Mesendoderm (in vitro differentiated cells): ENCODE measurements at regions not wholly inside any gene's neighbourhood (a gene's known extent, or its start where the extent isn't known, plus 50 kb on each side); places are given as distances from the start of the nearest gene placed in this dataset.
"Not testable (repeated sequence)": the region's sequence is repeated elsewhere in the genome, so short reads cannot be mapped to it uniquely, and the experiment has no call there.

Experiments used
- DNase-seq: peaks from one replicate; pipeline ENCODE4 v3.0.0; 2013
- H2AK5ac ChIP-seq: 2 replicates; pipeline ENCODE4 v1.6.1; 2013; ENCODE audit warnings: low read length, inconsistent platforms
- H2BK120ac ChIP-seq: 2 replicates; pipeline ENCODE4 v1.6.1; 2013; ENCODE audit warnings: low read depth, mild to moderate bottlenecking, low read length, moderate library complexity, mixed read lengths
- H2BK15ac ChIP-seq: replicated peaks from 2 replicates; pipeline ENCODE4 v1.6.1; 2013; ENCODE audit warnings: low read depth, mild to moderate bottlenecking, moderate library complexity
- H2BK5ac ChIP-seq: 2 replicates; pipeline ENCODE4 v1.6.1; 2013; ENCODE audit warnings: low read length, inconsistent platforms
- H3K18ac ChIP-seq: 2 replicates; pipeline ENCODE4 v1.6.1; 2013; ENCODE audit warnings: mild to moderate bottlenecking, low read length, mixed read lengths
- H3K23ac ChIP-seq: one replicate; pipeline ENCODE4 v1.6.1; 2013; ENCODE audit warnings: low read length
- H3K27ac ChIP-seq: 2 replicates; pipeline ENCODE4 v1.5.1; 2013; ENCODE audit warnings: low read depth, mild to moderate bottlenecking, inconsistent platforms, low read length, moderate library complexity
- H3K27me3 ChIP-seq: 2 replicates; pipeline ENCODE4 v1.6.1; 2013; ENCODE audit warnings: low read length, control low read depth, mild to moderate bottlenecking, inconsistent platforms; ENCODE audit not compliant: insufficient read depth, poor library complexity
- H3K36me3 ChIP-seq: 2 replicates; pipeline ENCODE4 v1.6.1; 2013; ENCODE audit warnings: low read length, inconsistent platforms; ENCODE audit not compliant: control insufficient read depth, insufficient read depth
- H3K4ac ChIP-seq: one replicate; pipeline ENCODE4 v1.6.1; 2013; ENCODE audit warnings: low read depth, mild to moderate bottlenecking, low read length, moderate library complexity
- H3K4me1 ChIP-seq: 2 replicates; pipeline ENCODE4 v1.6.1; 2013; ENCODE audit warnings: low read depth, low read length, inconsistent platforms; ENCODE audit not compliant: control insufficient read depth
- H3K4me2 ChIP-seq: 2 replicates; pipeline ENCODE4 v1.6.1; 2013; ENCODE audit warnings: low read length
- H3K4me3 ChIP-seq: 2 replicates; pipeline ENCODE4 v1.5.1; 2013; ENCODE audit warnings: mild to moderate bottlenecking, low read length
- H3K56ac ChIP-seq: one replicate; pipeline ENCODE4 v1.6.1; 2013; ENCODE audit warnings: low read length
- H3K79me1 ChIP-seq: 2 replicates; pipeline ENCODE4 v1.6.1; 2013; ENCODE audit warnings: low read length, inconsistent platforms
- H3K79me2 ChIP-seq: 2 replicates; pipeline ENCODE4 v1.6.1; 2013; ENCODE audit warnings: mild to moderate bottlenecking, low read length; ENCODE audit not compliant: control insufficient read depth, insufficient read depth
- H3K9ac ChIP-seq: 2 replicates; pipeline ENCODE4 v1.6.1; 2013; ENCODE audit warnings: low read length, inconsistent platforms
- H4K5ac ChIP-seq: one replicate; pipeline ENCODE4 v1.6.1; 2013; ENCODE audit warnings: low read length
- H4K8ac ChIP-seq: one replicate; pipeline ENCODE4 v1.6.1; 2013; ENCODE audit warnings: low read depth, mild to moderate bottlenecking, control low read depth, low read length, moderate library complexity
- WGBS: extraction: QIAGEN DNeasy Blood & Tissue Kit; methylation state at CpG from one replicate; pipeline ENCODE4 v1.1.7; 2013; ENCODE audit warnings: low lambda C conversion rate, missing lambda C conversion rate; ENCODE audit not compliant: insufficient coverage; ENCODE audit errors: extremely low coverage; 5-methylcytosine and 5-hydroxymethylcytosine counted together

GRCh38 chr10:21385536-21385935, 139.9 kb downstream of the SKIDA1 start:
- no peak for DNase-seq
- no peak overlapping the region for H3K9ac ChIP-seq

GRCh38 chr10:21379143-21379542, 146.3 kb downstream of the SKIDA1 start:
- Histone ChIP-seq H3K23ac (no peak overlapping the region), H3K36me3 (no peaks in the 10 kb centered on the region), H4K5ac (no peak overlapping the region), H3K27ac (no peak overlapping the region), H4K8ac (no peak overlapping the region), H2BK15ac (no peak overlapping the region), H3K4me2 (no peak overlapping the region), H3K9ac (no peak overlapping the region), H3K18ac (no peak overlapping the region), H3K79me1 (no peaks in the 10 kb centered on the region), H2AK5ac (no peak overlapping the region), H3K4me1 (no peaks in the 10 kb centered on the region), H3K27me3 (no peaks in the 10 kb centered on the region), H3K56ac (no peak overlapping the region), H2BK120ac (no peak overlapping the region), H2BK5ac (no peak overlapping the region), H3K4me3 (no peak overlapping the region), H3K79me2 (no peaks in the 10 kb centered on the region), H3K4ac (no peak overlapping the region)
- WGBS, result no CpG with 5 or more reads among the region's 3 CpGs
- no peak for DNase-seq

More at GRCh38 chr10:21385536-21385935, 139.9 kb downstream of the SKIDA1 start:
- no peak overlapping the region for H4K8ac ChIP-seq
- no peak overlapping the region for H3K27ac ChIP-seq
- no peaks in the 10 kb centered on the region for H3K79me1 ChIP-seq
- peak overlapping the region; percentile 68 for H3K4ac ChIP-seq
- no peak overlapping the region for H3K4me3 ChIP-seq
- no peak overlapping the region for H3K56ac ChIP-seq
- H2BK15ac ChIP-seq, result peak overlapping the region; percentile 21
- H4K5ac ChIP-seq, result no peak overlapping the region
- no peaks in the 10 kb centered on the region for H3K36me3 ChIP-seq
- H3K27me3 ChIP-seq, result no peaks in the 10 kb centered on the region
- H2AK5ac ChIP-seq, result no peak overlapping the region
- no peaks in the 10 kb centered on the region for H3K4me1 ChIP-seq
- no peak overlapping the region for H3K4me2 ChIP-seq
- no peak overlapping the region for H2BK5ac ChIP-seq
- no peaks in the 10 kb centered on the region for H3K79me2 ChIP-seq
- H3K18ac ChIP-seq, result peak overlapping the region; percentile 47
- H2BK120ac ChIP-seq, result no peak overlapping the region
- no CpG with 5 or more reads among the region's 1 CpG for WGBS
- H3K23ac ChIP-seq, result no peak overlapping the region

GRCh38 chr10:21375274-21375673, 150.2 kb downstream of the SKIDA1 start:
- H3K4me2 ChIP-seq, H2BK5ac ChIP-seq, H3K27me3 ChIP-seq, DNase-seq, H3K9ac ChIP-seq, H3K79me1 ChIP-seq, H3K4me3 ChIP-seq, H3K56ac ChIP-seq, H3K4ac ChIP-seq, H3K27ac ChIP-seq, H3K4me1 ChIP-seq, H4K5ac ChIP-seq, H4K8ac ChIP-seq, H2BK120ac ChIP-seq, H3K79me2 ChIP-seq, H3K36me3 ChIP-seq, H2BK15ac ChIP-seq, H3K18ac ChIP-seq, H3K23ac ChIP-seq, H2AK5ac ChIP-seq: not testable (repeated sequence)
- no CpG with 5 or more reads among the region's 2 CpGs for WGBS

- H2AK5ac ChIP-seq, H3K4ac ChIP-seq: not testable (repeated sequence)
These were observed 151.6 kb downstream of the SKIDA1 start for GRCh38 chr10:21373881-21374280.

GRCh38 chr10:21372651-21373410, 152.7 kb downstream of the SKIDA1 start:
- H3K18ac ChIP-seq, result peak overlapping the region; percentile 3
- H3K56ac ChIP-seq, result no peak overlapping the region
- H3K79me1 ChIP-seq, result no peaks in the 10 kb centered on the region
- no peaks in the 10 kb centered on the region for H3K79me2 ChIP-seq
- no peak overlapping the region for H3K4me3 ChIP-seq
- no peak overlapping the region for H3K9ac ChIP-seq
- DNase-seq, result peak; percentile 86
- no peaks in the 10 kb centered on the region for H3K4me1 ChIP-seq
- no peak overlapping the region for H4K5ac ChIP-seq
- H3K27me3 ChIP-seq, result no peaks in the 10 kb centered on the region
- no peak overlapping the region for H3K4me2 ChIP-seq
- no peak overlapping the region for H2BK5ac ChIP-seq
- H2BK120ac ChIP-seq, result no peak overlapping the region
- H3K27ac ChIP-seq, result no peak overlapping the region
- no CpG with 5 or more reads among the region's 4 CpGs for WGBS
- H2BK15ac ChIP-seq, result no peak overlapping the region
- H3K23ac ChIP-seq, result no peak overlapping the region
- H3K4ac ChIP-seq, result no peak overlapping the region
- H4K8ac ChIP-seq, result no peak overlapping the region
- H3K36me3 ChIP-seq, result no peaks in the 10 kb centered on the region
- H2AK5ac ChIP-seq, result no peak overlapping the region

More at GRCh38 chr10:21373881-21374280, 151.6 kb downstream of the SKIDA1 start:
- not testable (repeated sequence) for H3K56ac ChIP-seq, H3K4me1 ChIP-seq, H3K18ac ChIP-seq, H3K27me3 ChIP-seq, H3K4me2 ChIP-seq, H2BK120ac ChIP-seq, H4K5ac ChIP-seq, H3K4me3 ChIP-seq, H3K79me1 ChIP-seq, H2BK5ac ChIP-seq, H3K36me3 ChIP-seq, H2BK15ac ChIP-seq, H3K23ac ChIP-seq, H4K8ac ChIP-seq, H3K79me2 ChIP-seq, H3K27ac ChIP-seq, H3K9ac ChIP-seq, DNase-seq
- no CpG with 5 or more reads among the region's 3 CpGs for WGBS

GRCh38 chr10:21369697-21370096, 155.8 kb downstream of the SKIDA1 start:
- Histone ChIP-seq H3K79me1 (no peaks in the 10 kb centered on the region), H3K23ac (no peak overlapping the region), H3K27ac (no peak overlapping the region), H3K9ac (no peak overlapping the region), H3K56ac (peak overlapping the region; percentile 17), H3K4me1 (peaks cover 2% of the 10 kb centered on the region), H2BK120ac (peak overlapping the region; percentile 0), H3K18ac (no peak overlapping the region), H2BK5ac (no peak overlapping the region), H3K27me3 (no peaks in the 10 kb centered on the region), H2BK15ac (peak overlapping the region; percentile 43), H3K79me2 (no peaks in the 10 kb centered on the region), H3K36me3 (no peaks in the 10 kb centered on the region), H2AK5ac (no peak overlapping the region), H3K4me2 (no peak overlapping the region), H4K5ac (no peak overlapping the region), H3K4me3 (no peak overlapping the region), H3K4ac (no peak overlapping the region), H4K8ac (no peak overlapping the region)
- no peak for DNase-seq
- no CpG with 5 or more reads among the region's 2 CpGs for WGBS
